Activated CD4-positive, alpha-beta T cell treated with anti-CD3 and anti-CD28 coated beads for 1 hour (primary cell): ENCODE measurements at regions not wholly inside any gene's neighbourhood (a gene's known extent, or its start where the extent isn't known, plus 50 kb on each side); places are given as distances from the start of the nearest gene placed in this dataset.
"Not testable (repeated sequence)": the region's sequence is repeated elsewhere in the genome, so short reads cannot be mapped to it uniquely, and the experiment has no call there.

ENCODE experiments used
- DNase-seq: peaks from one replicate; pipeline ENCODE4 v3.0.0-alpha.2; 2020

DNA sequence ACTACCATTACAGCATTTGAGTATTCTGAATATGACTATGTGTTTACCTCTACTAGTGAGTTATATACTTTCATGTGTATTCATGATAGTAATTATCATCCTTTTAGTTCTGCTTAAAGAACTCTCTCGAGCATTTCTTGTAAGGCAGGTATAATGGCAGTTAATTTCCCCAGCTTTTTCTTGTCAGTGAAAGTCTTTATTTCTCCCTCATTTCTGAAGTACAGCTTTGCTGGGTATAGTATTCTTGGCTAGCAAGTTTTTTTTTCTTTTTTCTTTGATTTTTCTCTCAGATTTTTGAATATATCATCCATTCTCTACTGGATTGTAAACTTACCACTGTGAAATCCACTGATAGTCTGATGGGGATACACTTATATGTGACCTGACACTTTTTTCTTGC is 165.9 kb upstream of the ARHGAP5 start:
- DNase-seq: no peak

DNA sequence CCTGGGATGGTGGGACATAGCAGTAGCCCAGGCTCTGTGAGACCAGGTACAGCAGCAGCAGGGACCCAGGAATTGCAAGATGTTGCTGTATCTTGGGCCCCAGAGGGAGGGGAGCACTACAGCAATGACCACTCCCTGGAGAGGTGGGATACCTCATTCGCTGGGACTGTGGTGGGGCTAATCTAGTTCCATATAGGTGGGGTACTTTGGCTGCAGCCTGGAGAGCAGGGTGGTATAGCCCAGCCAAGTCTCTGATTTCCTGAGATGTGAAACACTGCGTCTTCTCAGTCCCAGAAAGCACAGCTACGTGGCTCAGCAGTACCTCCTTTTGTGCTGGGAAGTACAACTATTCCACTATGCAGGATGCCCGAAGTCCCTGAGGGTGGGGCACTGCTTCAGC is 163.7 kb upstream of the ARHGAP5 start:
- no peak for DNase-seq

DNA sequence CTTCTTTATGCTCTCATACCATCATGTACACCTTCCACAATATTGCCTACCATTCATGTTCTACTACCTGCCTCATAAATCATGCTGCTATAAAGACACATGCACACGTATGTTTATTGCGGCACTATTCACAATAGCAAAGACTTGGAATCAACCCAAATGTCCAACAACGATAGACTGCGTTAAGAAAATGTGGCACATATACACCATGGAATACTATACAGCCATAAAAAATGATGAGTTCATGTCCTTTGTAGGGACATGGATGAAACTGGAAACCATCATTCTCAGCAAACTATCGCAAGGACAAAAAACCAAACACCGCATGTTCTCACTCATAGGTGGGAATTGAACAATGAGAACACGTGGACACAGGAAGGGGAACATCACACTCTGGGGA is 158.8 kb upstream of the ARHGAP5 start:
- not testable (repeated sequence) for DNase-seq

DNA sequence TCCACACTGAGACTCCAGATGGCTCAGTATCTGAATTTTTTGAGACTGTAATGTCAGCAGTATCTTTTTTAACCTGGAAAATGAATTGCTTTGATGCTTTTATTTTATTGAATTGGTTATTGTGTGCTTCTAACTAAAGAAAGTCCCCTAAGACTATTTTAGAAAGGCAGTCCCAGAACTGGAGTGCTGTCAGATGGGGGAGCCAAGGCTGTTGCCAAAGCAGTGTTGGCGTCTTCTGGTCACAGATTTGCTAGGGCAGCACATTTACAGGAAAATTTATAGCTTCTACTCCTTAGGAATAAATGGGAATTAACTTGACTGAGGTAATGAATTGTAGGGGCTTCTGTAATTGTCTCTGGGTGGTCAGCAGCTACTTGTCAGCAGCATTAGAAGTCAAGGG is 157.1 kb upstream of the ARHGAP5 start:
- no peak for DNase-seq

DNA sequence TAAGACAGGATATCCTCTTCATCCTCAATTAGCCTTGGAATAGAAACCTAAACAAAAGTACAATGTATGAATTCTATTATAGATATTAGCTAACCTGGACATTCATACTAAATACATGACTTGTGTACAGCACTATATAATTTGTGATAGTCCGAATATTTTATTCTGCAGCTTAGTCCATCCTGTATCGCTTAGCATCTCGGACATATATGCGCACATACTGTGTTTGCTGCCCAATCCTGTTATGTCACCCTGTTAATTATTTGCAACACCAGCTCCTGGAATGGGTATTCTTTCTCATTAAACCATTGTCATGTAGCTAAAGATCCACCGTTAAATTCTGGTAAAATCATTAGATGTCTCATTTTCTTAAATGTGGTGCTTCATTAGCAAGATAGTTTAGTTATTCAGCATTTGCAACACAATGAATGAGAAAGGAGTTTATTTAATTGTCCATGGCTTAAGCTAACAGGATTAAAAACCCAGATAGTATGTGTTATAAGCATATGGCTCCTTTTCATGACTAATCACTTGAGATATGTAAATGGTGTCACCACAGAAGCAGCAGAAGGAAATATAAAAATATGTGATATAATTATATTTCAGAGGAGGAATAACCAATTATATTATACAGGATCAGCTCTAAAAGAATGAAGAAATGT is 156.0 kb upstream of the ARHGAP5 start:
- DNase-seq: no peak

DNA sequence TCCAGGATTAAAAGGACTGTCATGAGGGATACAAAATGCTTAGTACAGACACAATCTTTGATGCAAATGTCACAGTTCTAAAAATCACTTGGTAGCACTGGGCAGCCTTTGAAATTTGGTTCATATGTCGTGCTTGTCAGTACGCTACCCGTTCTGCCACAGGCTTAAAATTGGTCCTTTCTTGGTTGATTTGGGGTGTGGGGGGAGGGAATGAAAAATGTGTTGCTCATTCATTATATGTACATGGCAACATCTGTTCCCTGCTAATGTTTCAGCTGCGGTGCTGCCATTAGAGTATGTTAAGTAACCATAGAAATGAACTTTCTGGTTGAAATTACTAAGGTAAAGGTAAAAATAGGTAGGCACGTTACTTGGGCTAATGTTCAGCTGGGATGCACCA is 155.4 kb upstream of the ARHGAP5 start:
- no peak for DNase-seq

DNA sequence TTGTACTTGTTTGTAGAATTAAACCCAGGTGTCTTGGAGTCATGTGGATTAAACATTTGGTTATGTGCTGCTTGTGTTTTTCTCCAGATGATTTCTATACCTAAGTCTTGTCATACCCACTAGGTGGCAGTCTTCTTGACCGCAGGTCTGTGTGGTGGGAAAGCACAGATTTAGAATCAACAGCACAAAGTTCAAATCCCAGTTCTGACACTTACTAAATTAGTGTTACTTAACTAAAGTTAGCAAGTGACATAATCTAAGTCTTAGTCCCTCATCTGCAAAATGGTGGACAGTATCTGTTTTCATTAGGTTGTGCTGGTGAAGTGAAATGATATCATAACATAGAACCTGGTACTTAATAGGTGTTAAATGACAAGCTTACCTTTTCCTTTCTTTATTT is 151.0 kb upstream of the ARHGAP5 start:
- no peak for DNase-seq

DNA sequence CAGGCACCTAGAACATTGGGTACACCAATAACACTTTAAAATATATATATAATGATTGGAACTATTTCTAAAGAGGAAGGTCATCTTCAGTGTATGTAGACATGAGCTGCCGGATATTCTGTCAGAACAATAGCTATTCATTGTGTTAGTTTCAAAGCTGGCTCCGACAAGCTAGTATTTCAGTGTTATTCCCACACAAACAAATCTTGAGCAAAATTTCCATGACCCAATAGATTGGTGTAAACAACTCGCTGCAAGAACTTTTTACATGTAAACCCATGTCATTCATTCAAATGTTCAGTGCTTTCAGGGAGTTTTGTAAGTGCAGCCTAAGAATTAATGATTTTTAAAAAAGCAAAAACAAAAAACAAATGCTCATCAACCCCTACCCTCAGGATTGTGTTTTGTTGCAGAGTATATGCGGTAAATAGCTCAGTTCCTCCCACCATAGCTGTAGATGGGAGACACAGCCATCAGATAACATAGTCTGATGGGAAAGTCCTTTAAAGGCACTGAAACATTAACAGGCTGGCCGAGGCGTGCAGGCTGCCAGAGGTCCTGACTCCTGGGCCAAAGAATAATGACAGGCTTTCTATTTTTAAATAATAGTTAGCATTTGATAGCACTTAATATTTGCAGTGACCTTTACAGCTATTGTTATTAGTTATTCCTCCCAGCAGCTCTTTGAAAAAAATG is 150.3 kb upstream of the ARHGAP5 start:
- DNase-seq: no peak

DNA sequence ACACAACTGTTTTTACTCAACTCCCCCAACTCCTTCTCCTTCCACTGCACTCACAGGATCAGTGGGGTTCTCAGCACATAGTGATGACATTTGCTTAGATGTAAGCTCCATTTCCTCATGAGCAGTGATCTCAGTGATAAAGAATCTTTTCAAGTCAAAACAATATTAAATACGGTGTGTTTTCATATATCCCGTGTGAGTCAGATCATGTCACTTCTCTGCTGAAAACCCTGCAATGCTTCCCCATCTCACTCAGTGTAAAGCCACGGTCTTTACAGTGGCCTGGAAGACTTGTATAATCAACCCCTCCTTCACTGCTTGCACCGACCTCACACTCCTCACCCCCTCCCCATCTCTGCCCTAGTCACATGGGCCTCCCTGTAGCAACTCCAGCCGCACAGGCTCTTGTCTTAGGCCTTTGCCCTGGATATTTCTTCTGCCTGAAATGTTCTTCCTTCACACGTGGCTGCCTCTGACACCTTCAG is 149.7 kb upstream of the ARHGAP5 start:
- no peak for DNase-seq

DNA sequence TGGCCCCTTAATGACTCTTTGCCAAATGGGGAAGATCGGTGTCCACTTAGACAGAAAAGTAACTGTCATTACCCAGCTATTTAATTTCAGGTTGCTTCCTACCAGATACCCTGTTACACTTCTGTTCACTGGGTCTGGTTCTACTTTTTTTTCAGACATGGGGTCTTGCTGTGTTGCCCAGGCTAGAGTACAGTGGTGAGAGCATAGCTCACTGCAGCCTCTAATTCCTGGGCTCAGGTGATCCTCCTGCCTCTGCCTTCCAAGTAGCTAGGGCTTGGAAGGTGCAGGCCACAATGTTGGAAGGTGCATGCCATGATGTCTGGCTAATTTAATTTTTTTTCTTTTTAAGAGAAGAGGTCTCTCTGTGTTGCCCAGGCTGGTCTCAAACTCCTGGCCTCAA is 147.0 kb upstream of the ARHGAP5 start:
- DNase-seq: no peak

DNA sequence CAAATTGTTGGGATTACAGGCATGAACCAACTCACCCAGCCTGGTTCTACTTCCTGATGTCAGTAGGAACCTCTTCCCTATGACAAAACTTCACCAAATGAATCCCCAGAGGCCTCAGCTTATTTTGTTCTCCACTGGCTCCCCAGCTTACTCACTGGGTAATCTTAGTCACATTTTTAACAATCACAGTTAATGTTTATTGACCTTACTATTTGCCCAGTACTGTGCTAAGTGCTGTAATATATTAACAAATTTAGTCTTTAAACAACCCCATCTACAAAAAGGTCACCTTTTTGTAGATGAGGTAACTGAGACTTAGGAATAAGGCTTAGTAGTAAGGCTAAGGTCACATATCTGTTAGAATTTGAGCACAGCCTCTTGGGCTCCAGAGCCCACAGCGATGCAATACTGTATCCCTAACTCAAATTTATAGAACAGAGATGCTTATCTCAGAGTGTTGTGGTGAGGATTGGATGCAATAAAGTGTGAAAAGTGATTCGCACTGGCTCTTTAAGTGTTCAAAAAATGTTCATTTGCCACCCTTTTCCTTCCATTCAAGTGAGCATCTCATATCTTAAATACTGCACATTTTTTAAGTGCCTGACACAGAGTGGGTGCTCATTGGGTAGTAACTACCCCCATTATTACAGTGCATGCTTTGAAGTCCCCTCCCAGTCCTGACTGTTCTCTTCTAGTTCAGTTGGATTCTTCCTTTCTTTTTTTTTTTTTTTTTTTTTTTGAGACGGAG is 146.4 kb upstream of the ARHGAP5 start:
- no peak for DNase-seq

DNA sequence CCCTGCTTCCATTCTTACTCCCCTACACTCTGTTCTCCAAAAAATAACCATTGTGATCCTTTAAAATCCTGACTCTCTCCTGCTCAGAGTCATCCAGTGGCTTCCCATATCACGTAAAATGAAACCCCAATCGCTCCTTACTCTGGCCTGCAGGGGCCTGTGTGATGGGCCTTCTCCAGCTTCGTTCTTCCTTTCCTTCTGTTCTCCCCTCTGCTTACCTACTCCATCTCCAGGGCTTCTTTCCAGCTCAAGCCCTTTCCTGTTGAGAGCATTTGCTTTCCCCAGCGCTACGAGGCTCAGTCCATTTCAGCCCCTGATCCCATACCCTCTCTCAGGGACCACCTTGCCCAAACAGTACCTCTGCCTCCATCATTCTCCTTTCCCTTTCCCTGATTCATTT is 144.4 kb upstream of the ARHGAP5 start:
- DNase-seq: no peak

DNA sequence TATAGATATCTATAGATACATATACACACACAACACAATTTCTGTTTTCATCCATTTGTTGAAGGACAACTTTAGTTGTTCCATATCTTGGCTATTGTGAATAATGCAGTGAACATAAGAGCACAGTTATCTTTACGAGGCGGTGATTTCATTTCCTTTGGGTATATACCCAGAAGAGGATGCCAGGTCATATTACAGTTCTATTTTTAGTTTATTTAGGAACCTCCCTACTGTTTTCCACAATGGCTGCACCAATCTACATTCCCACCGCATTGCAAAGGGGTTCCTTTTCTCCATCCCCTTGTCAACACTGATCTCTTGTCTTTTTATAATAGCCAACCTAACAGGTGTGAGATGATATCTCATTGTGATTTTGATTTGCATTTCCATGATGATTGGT is 143.4 kb upstream of the ARHGAP5 start:
- no peak for DNase-seq

DNA sequence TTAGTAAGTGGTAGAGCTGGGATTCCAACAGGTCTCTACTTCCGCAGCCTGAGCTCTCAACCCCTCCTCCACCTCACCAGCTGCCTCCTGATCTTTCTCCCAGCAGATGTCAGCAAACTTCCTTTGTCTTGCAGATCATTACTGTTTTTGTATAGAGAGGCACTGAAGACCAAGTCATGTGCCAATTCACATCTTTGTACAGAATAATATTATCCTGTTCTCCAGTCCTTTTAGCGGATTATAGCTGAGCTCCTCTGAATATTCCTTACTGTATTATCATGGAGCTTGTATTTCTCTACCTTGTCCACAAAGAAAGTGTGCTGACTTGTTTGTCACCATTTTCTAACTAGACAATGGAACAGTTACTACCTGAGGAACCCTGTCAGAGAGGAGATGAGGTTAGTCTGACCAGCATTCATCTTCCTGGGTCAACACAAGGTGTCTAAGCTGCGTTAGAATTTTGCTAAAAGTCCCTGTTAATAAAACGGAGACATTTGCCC is 142.3 kb upstream of the ARHGAP5 start:
- no peak for DNase-seq

DNA sequence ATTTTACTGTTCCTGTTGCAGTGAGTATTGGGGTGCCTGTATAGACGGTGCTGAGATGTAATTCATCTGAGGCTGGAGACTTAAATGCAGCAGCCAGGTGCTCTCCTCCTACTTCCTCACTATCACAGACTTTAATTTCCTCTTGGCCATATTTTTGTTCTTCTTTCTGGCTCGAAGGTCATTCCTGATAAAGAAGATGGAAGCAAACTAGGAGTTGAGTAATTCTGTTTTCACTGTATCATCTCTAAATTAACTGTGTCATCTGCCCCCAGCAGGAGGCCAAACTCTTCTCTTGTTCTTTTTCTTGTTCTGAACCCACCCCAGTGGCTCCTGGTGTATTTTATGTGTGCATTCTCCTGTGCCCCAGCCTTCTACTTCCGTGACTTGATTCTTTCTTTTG is 141.7 kb upstream of the ARHGAP5 start:
- no peak for DNase-seq

DNA sequence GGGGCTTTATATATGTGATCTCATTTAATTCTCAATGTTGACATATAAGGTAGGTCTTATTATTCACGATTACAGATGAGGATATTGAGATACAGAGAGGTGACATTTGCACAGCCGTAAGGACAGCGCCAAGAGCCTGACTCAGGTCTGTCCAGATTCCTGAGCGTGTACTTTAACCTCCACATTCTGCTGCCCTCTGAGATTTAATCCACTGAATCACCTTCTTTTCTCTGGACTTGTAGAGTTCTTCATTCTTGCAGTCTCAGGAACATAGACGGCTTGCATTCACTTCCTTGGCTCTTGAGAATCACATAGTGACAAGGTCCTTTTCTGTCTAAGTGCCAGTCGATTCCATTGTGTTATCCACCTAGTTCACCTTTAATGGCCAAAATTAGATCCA is 141.0 kb upstream of the ARHGAP5 start:
- DNase-seq: no peak

DNA sequence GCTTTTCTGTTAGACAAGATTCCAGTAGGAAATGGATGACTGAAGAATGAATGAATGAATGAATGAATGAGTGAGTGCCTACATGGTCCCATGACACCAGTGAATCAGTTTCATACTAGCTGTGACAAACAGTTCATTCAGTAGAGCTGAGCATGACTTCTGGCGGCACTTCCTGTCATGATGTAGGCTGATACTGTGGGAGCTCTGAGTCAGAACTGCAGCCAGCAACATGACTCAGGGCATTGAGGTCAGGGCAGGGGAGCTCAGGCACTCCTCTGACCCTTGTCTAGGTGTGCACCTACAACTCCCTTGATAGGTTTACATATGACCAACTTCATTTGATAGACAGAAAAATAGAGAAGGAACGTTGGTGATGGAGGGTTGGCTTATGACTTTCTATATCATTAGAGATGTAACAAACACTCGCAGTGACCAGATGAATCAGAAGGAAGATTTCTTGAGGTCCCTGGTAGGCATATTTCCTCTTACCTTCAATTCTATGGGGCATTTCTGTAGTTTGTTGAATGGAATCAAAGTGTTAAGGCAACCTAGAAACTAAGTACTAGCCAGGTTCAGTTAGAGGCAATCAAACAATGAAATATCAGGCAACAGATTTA is 139.3 kb upstream of the ARHGAP5 start:
- DNase-seq: peak; percentile 46

DNA sequence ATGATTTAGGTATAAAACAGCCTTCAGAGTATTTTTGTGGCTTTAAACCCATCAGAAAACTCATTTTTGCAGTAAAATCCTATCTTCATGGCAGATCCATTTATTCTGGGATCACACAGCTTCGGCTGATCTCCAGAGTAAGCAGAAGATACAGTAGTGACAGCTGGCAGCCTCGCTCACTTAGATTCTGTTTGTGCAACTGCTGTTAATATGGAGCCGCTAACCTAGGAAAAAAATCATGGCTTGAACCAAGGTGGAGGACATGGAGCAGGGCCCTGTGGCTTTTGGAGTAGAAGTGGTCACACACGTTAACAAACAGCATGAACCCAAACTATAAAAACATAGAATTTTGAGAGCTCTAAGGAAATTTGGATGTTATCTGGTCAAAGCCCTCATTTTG is 137.2 kb upstream of the ARHGAP5 start:
- no peak for DNase-seq

DNA sequence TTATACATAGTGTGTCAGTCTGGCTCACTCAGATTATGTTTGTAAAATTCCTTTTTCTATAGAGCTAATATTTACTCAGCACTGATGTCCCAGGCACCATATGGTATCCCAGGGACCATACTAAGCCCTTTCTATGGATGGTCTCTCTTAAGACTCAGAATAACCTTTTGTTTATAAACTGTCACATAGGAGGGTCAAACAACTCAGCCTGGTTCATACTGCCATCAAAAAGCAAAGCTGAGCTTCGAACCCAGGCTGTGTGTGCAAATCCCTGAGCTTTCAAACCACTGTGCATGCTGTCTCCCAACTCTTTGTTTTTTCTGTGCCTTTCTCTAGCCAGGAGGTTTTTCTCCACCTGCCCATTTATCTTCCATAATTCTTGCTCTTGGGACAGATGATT is 135.6 kb upstream of the ARHGAP5 start:
- DNase-seq: no peak

DNA sequence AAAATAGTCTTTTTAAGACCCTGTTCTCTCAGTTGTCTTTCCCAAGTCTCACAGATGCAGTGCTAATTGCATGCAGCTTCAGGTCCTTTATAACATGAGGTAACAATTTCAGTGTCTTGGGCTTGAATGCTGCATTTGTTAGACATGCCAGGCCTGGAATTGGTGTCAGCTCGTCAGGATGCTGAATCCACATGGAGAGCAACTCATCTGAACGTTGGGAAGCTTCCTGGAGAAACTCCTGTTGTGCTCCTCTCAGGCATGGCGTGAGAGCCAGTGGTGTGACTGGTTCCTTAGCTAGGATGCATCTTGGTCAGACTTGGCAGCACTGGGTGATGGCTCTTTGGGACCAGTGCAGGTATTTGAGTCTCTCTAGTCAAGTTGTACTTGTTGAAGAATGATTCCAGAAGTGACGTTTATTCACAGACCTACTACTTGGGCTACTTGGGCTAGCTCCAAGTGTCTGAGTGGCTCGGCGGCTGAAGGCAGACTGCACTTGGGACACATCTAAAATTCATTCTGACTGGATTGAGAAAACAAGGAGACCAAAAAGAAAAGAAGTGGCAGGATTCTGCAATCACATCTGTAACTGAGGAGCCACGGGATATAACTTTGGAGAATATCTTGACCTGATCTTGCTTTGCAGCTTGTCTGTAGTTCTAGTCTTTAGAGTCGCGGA is 134.8 kb upstream of the ARHGAP5 start:
- DNase-seq: no peak

DNA sequence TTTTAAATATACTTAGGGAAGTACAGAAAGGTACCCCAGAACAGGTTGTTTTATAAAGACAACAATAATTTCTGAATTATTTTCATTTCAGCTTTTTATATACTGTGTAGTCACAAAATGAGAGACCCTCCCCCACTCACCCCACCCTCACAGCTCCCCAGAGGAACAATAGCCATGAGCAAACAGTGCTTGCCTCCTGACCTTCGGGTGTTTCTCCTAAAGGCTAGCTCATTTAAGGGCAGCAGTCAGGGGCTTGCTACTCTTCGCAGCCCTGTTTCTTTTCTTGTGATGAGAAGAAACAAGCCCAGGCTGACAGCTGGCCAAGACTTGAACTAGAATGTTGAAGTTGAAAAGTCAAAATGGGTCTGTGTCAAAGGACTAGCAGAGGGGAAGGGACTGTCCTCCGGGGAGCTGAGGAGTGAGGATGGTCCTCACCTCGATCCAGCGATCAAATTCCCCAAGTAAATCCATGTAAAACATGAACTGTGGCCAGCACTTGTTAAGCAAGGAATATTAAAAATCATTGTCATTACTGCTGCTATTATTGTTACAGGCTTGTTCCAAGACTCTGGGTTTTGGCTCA is 133.8 kb upstream of the ARHGAP5 start:
- DNase-seq: no peak

DNA sequence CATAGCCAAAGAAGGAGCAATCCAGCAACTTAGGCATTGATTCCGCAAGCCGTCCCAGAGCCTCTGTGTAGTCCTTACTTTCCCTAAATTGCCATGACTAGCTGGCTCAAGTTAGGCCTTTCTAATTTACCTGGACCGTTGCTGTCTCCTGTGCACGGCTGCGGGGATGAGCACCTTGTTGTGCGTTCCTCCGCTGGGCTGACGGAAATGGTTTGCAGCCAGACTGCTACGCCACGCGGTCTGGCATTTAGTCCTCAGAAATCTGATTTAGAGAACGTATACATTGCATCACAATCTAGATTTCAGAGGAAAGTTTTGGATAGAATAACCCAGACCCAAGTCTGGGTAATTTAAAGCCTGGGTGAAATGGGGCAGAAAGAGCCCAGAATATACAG is 133.2 kb upstream of the ARHGAP5 start:
- DNase-seq: no peak
